ENCODE measurements at regions not wholly inside any gene's neighbourhood (a gene's known extent, or its start where the extent isn't known, plus 50 kb on each side); places are given as distances from the start of the nearest gene placed in this dataset.

- TF ChIP-seq CTCF (IDR thresholded peaks at IDR 0.05) (no peak), POLR2A (IDR thresholded peaks at IDR 0.05) (no peak)
Observed at GRCh38 chr6:113680301-113680700, 176.8 kb upstream of the MARCKS start.
